ENCODE measurements at regions not wholly inside any gene's neighbourhood (a gene's known extent, or its start where the extent isn't known, plus 50 kb on each side); places are given as distances from the start of the nearest gene placed in this dataset.

DNA sequence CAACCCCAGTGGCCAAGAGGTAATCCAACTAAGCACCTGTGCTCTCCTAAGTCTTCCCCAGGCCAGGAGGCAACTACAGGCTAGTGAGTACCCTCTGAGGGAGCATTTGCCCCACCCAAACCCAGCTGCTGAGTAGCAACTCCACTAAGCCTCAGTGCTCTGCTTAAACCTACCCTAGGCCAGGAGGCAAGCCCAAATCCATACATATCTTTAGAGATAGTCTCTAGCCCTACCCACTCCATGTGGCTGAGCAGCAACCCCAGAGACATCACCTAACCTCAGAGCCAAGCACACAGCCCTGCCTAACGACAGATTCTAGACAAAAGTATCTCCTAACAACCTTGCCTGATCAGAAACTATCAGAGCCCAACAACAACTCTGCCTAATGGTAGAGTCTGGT is 132.8 kb upstream of the TTC14 start:
- no peak for TF ChIP-seq POLR2A (IDR thresholded peaks at IDR 0.05)
- TF ChIP-seq, protein P1, sequence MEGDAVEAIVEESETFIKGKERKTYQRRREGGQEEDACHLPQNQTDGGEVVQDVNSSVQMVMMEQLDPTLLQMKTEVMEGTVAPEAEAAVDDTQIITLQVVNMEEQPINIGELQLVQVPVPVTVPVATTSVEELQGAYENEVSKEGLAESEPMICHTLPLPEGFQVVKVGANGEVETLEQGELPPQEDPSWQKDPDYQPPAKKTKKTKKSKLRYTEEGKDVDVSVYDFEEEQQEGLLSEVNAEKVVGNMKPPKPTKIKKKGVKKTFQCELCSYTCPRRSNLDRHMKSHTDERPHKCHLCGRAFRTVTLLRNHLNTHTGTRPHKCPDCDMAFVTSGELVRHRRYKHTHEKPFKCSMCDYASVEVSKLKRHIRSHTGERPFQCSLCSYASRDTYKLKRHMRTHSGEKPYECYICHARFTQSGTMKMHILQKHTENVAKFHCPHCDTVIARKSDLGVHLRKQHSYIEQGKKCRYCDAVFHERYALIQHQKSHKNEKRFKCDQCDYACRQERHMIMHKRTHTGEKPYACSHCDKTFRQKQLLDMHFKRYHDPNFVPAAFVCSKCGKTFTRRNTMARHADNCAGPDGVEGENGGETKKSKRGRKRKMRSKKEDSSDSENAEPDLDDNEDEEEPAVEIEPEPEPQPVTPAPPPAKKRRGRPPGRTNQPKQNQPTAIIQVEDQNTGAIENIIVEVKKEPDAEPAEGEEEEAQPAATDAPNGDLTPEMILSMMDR (IDR thresholded peaks at IDR 0.05 in 8 of 11, conservative IDR thresholded peaks at IDR 0.05 in 3 of 11): no peak
